Body of pancreas (tissue), 4 donors: ENCODE measurements at regions not wholly inside any gene's neighbourhood (a gene's known extent, or its start where the extent isn't known, plus 50 kb on each side); places are given as distances from the start of the nearest gene placed in this dataset.

Experiments
- POLR2A ChIP-seq, 3 donors: fragments of 450-650 bp; IDR thresholded peaks; one replicate each; pipeline ENCODE4 v1.6.1; 2016; ENCODE audit warnings: antibody characterized with exemption in 3 of 3, mild to moderate bottlenecking in 2 of 3
- TF ChIP-seq, protein P1 (sequence below), 7 experiments: fragments of 450-650 bp in 4 of 7; fragments of 200-600 bp in 3 of 7; sonication (generic) in 3 of 7; IDR thresholded peaks; one replicate each; pipeline ENCODE4 v1.5.1; 2016 to 2019; ENCODE audit warnings: antibody characterized with exemption in 7 of 7

DNA sequence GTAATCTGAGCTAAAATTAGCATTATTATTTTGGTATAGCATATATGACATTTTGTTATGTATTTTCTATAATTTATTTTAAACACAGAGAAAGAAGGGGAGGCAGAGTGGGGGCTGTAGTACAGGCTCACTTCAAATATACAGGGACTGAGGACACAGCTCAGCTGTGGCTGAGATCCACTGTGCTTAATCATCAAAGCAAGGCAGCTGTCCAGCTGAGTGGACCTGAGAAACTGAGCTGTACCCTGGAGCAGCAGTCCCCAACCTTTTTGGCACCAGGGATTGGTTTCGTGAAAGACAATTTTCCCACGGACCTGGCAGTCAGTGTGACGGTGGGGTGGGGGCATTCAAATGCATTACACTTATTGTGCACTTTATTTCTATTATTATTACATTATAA lies 687.2 kb downstream of the RNF144A start:
- TF ChIP-seq, protein P1, sequence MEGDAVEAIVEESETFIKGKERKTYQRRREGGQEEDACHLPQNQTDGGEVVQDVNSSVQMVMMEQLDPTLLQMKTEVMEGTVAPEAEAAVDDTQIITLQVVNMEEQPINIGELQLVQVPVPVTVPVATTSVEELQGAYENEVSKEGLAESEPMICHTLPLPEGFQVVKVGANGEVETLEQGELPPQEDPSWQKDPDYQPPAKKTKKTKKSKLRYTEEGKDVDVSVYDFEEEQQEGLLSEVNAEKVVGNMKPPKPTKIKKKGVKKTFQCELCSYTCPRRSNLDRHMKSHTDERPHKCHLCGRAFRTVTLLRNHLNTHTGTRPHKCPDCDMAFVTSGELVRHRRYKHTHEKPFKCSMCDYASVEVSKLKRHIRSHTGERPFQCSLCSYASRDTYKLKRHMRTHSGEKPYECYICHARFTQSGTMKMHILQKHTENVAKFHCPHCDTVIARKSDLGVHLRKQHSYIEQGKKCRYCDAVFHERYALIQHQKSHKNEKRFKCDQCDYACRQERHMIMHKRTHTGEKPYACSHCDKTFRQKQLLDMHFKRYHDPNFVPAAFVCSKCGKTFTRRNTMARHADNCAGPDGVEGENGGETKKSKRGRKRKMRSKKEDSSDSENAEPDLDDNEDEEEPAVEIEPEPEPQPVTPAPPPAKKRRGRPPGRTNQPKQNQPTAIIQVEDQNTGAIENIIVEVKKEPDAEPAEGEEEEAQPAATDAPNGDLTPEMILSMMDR (IDR thresholded peaks at IDR 0.05), result no peak
- TF ChIP-seq POLR2A (IDR thresholded peaks at IDR 0.05), result no peak
